GM23248 (cell line): ENCODE measurements at regions not wholly inside any gene's neighbourhood (a gene's known extent, or its start where the extent isn't known, plus 50 kb on each side); places are given as distances from the start of the nearest gene placed in this dataset.

Source experiments
- EZH2 ChIP-seq: fragments of 200-600 bp; sonication (generic); IDR thresholded peaks from 2 replicates; pipeline ENCODE4 v1.6.1; 2018; ENCODE audit warnings: antibody characterized with exemption, mild to moderate bottlenecking; ENCODE audit not compliant: insufficient read depth, poor library complexity, severe bottlenecking
- EZH2phosphoT487 ChIP-seq: fragments of 200-600 bp; sonication (generic); IDR thresholded peaks from 2 replicates; pipeline ENCODE4 v1.6.1; 2018; ENCODE audit warnings: antibody characterized with exemption, moderate library complexity, mild to moderate bottlenecking, low read depth; ENCODE audit not compliant: insufficient read depth

DNA sequence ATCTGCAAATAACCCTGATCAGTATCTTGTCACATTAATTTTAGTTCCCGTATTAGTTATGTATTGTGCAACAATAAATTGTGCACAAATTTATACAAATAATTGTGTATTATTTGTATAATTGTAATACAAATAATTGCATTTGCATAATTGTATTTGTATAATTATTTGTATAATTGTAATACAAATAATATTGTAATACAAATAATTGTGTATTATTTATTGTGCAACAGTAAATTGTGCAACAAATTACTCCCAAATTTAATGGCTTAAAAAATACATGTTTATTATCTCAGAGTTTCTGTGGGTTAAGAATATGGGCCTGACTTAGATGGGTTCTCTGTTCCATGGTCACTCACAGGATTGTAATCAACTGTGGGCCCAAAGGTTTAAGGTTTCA lies 86.2 kb upstream of the SAMSN1 start:
- TF ChIP-seq EZH2 = no peak
- no peak for TF ChIP-seq EZH2phosphoT487
